ENCODE measurements at regions not wholly inside any gene's neighbourhood (a gene's known extent, or its start where the extent isn't known, plus 50 kb on each side); places are given as distances from the start of the nearest gene placed in this dataset.

GRCh38 chr16:62644030-62644812, 608.0 kb upstream of the CDH8 start:
- TF ChIP-seq CTCF (IDR thresholded peaks at IDR 0.05) (no peak), POLR2A (IDR thresholded peaks at IDR 0.05) (no peak)
